ENCODE measurements at regions not wholly inside any gene's neighbourhood (a gene's known extent, or its start where the extent isn't known, plus 50 kb on each side); places are given as distances from the start of the nearest gene placed in this dataset.
A peak's percentile ranks its signal among the peaks of the same experiment; 100 is the strongest.

DNA sequence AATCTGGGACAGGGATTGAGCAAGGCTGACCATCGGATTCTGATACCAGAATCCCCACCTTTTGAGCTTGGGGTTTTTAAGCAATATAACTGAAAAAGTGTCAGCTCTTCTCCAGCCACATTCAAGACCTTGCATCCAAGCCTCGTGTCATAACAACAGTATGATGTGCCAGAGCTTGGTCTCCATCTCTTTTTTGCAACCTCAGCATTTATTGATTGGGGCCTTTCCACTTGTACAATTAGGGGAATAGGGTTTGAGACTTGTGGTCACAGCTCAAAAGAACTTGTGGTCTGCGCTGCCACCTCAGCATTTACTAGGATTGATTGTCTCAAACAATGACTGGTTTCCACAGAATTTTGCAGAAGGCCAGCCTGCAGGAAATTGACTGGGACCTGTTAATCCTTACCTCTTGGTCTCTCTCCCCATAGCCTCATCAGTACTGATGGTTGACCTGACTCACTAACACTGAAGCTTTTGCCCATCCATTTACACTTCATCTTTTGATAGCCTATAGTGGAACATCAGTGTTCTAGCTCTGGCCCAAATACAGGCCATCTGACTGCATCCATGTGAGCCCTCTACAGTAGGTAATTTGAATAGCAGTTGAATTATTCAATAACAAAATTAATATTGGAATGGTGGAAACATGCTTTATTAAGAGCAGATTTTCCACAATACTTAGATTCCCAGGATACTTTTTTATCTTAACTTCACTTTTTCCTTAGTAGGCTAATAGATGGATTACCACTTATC, 381.6 kb upstream of the PRR16 start:
- H3K27ac ChIP-seq (ENCODE audit: low read depth, low read length, poor library complexity, severe bottlenecking), result no peak overlapping the region
- CTCF ChIA-PET (ENCODE audit: unreplicated experiment), result interaction anchor here (0.6 kb wide), 1 partner anchor 1344 kb away, joined by 3 read pairs; no protein-coding TSS in a partner anchor
- TF ChIP-seq, protein P1, sequence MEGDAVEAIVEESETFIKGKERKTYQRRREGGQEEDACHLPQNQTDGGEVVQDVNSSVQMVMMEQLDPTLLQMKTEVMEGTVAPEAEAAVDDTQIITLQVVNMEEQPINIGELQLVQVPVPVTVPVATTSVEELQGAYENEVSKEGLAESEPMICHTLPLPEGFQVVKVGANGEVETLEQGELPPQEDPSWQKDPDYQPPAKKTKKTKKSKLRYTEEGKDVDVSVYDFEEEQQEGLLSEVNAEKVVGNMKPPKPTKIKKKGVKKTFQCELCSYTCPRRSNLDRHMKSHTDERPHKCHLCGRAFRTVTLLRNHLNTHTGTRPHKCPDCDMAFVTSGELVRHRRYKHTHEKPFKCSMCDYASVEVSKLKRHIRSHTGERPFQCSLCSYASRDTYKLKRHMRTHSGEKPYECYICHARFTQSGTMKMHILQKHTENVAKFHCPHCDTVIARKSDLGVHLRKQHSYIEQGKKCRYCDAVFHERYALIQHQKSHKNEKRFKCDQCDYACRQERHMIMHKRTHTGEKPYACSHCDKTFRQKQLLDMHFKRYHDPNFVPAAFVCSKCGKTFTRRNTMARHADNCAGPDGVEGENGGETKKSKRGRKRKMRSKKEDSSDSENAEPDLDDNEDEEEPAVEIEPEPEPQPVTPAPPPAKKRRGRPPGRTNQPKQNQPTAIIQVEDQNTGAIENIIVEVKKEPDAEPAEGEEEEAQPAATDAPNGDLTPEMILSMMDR (conservative IDR thresholded peaks at IDR 0.05; ENCODE audit: low read length), result 0 out of 2 replicates have a peak, but pooled peaks have one; percentile 18
- TF ChIP-seq EZH2phosphoT487 (IDR thresholded peaks at IDR 0.05; ENCODE audit: borderline replicate concordance, low read depth, low read length), result no peak
- H3K79me2 ChIP-seq (ENCODE audit: insufficient read depth, low read depth, low read length), result no peaks in the 10 kb centered on the region
- no peak overlapping the region for H3K4me3 ChIP-seq (ENCODE audit: low read depth, low read length, poor library complexity, severe bottlenecking)
- H3K4me2 ChIP-seq (ENCODE audit: low read length), result no peak overlapping the region
- POLR2A ChIA-PET, result interaction anchor here (0.7 kb wide), 1 partner anchor 889 kb away, joined by 4 read pairs; no protein-coding TSS in a partner anchor
- H2AFZ ChIP-seq (ENCODE audit: low read length), result no peak overlapping the region
- H3K36me3 ChIP-seq (ENCODE audit: insufficient read depth, low read length), result no peaks in the 10 kb centered on the region
- no peaks in the 10 kb centered on the region for H3K9me3 ChIP-seq (ENCODE audit: low read length)
- no peaks in the 10 kb centered on the region for H3K9me2 ChIP-seq (ENCODE audit: insufficient read depth, low read length)
- BruUV-seq (replicated peaks), result no TSS peak
- DNase-seq (ENCODE audit: low spot score), result no peak
- H3K4me1 ChIP-seq (ENCODE audit: insufficient read depth, low read length, poor library complexity, severe bottlenecking), result no peaks in the 10 kb centered on the region
- intact Hi-C loops (cut with micrococcal nuclease; ENCODE audit: unreplicated experiment), result no loop called here
- no peaks in the 10 kb centered on the region for H4K20me1 ChIP-seq (ENCODE audit: insufficient read depth, low read length)

DNA sequence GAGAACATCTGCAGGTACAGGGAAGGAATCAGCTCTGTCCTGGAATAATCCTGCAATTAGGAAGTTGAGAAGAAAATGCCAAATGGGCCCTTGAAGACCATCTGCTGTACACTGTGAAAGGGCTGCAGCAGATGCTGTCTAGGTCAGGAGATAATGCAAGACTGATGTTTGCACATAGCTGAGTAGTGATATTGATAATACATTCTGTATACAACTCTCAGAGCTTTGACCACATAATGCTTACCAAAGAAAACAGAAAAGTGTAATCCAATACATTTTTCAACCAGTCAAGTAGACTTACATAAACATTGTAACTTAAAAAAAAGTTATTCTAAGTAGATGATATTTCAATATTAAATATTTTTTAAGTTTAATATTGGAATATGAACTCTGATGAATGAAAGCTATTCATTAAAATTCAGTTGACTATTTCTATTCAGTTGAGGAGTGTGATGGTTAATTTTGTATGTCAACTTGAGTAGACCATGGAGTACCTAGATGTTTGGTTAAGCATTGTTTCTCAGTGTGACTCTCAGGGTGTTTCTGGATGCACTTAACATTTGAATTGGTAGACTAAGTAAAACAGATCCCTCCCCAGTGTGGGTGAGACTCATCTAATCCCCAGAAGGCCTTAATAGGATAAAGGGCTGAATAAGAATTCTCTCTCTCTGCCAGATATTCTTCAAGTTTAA, 380.1 kb upstream of the PRR16 start:
- H3K36me3 ChIP-seq (ENCODE audit: insufficient read depth, low read length), result no peaks in the 10 kb centered on the region

More for the DNA sequence above, 380.1 kb upstream of the PRR16 start:
- no peaks in the 10 kb centered on the region for H3K79me2 ChIP-seq (ENCODE audit: insufficient read depth, low read depth, low read length)
- intact Hi-C loops (cut with micrococcal nuclease; ENCODE audit: unreplicated experiment), result no loop called here
- no peak overlapping the region for H3K27ac ChIP-seq (ENCODE audit: low read depth, low read length, poor library complexity, severe bottlenecking)
- H3K4me1 ChIP-seq (ENCODE audit: insufficient read depth, low read length, poor library complexity, severe bottlenecking), result no peaks in the 10 kb centered on the region
- DNase-seq (ENCODE audit: low spot score), result no peak
- H3K4me3 ChIP-seq (ENCODE audit: low read depth, low read length, poor library complexity, severe bottlenecking), result no peak overlapping the region
- no peak overlapping the region for H2AFZ ChIP-seq (ENCODE audit: low read length)
- no peaks in the 10 kb centered on the region for H3K9me2 ChIP-seq (ENCODE audit: insufficient read depth, low read length)
- CTCF ChIA-PET (ENCODE audit: unreplicated experiment), result no interaction called here
- no peaks in the 10 kb centered on the region for H4K20me1 ChIP-seq (ENCODE audit: insufficient read depth, low read length)
- TF ChIP-seq EZH2phosphoT487 (IDR thresholded peaks at IDR 0.05; ENCODE audit: borderline replicate concordance, low read depth, low read length), result no peak
- TF ChIP-seq, protein P1 (conservative IDR thresholded peaks at IDR 0.05; ENCODE audit: low read length), result no peak
- no TSS peak for BruUV-seq (replicated peaks)
- POLR2A ChIA-PET, result no interaction called here
- H3K9me3 ChIP-seq (ENCODE audit: low read length), result no peaks in the 10 kb centered on the region
- no peak overlapping the region for H3K4me2 ChIP-seq (ENCODE audit: low read length)

Data from OCI-LY7 (cell line).